ENCODE measurements at regions not wholly inside any gene's neighbourhood (a gene's known extent, or its start where the extent isn't known, plus 50 kb on each side); places are given as distances from the start of the nearest gene placed in this dataset.

- DNase-seq (ENCODE audit: low spot score): no peak
Measured at GRCh38 chr7:16933296-16934279, 51.8 kb upstream of the AGR3 start.

GRCh38 chr7:16934722-16935340 is 53.0 kb upstream of the AGR3 start:
- no peak for DNase-seq (ENCODE audit: low spot score)
- in situ Hi-C loops (cut with MboI; ENCODE audit: low pct_unique_long_range_greater_than_20kb, low sequenced_read_pairs, unreplicated experiment): no loop called here
- TF ChIP-seq, protein P1, sequence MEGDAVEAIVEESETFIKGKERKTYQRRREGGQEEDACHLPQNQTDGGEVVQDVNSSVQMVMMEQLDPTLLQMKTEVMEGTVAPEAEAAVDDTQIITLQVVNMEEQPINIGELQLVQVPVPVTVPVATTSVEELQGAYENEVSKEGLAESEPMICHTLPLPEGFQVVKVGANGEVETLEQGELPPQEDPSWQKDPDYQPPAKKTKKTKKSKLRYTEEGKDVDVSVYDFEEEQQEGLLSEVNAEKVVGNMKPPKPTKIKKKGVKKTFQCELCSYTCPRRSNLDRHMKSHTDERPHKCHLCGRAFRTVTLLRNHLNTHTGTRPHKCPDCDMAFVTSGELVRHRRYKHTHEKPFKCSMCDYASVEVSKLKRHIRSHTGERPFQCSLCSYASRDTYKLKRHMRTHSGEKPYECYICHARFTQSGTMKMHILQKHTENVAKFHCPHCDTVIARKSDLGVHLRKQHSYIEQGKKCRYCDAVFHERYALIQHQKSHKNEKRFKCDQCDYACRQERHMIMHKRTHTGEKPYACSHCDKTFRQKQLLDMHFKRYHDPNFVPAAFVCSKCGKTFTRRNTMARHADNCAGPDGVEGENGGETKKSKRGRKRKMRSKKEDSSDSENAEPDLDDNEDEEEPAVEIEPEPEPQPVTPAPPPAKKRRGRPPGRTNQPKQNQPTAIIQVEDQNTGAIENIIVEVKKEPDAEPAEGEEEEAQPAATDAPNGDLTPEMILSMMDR (IDR thresholded peaks at IDR 0.05; ENCODE audit: extremely low read depth, insufficient read depth, missing control alignments): no peak

More at GRCh38 chr7:16933296-16934279, 51.8 kb upstream of the AGR3 start:
- TF ChIP-seq, protein P1 (IDR thresholded peaks at IDR 0.05; ENCODE audit: extremely low read depth, insufficient read depth, missing control alignments): no peak
- in situ Hi-C loops (cut with MboI; ENCODE audit: low pct_unique_long_range_greater_than_20kb, low sequenced_read_pairs, unreplicated experiment): no loop called here

GRCh38 chr7:16935341-16935735 is 53.6 kb upstream of the AGR3 start:
- in situ Hi-C loops (cut with MboI; ENCODE audit: low pct_unique_long_range_greater_than_20kb, low sequenced_read_pairs, unreplicated experiment): no loop called here
- TF ChIP-seq, protein P1 (IDR thresholded peaks at IDR 0.05; ENCODE audit: extremely low read depth, insufficient read depth, missing control alignments): no peak
- DNase-seq (ENCODE audit: low spot score): no peak

GRCh38 chr7:16936626-16937422 is 55.0 kb upstream of the AGR3 start:
- TF ChIP-seq, protein P1 (IDR thresholded peaks at IDR 0.05; ENCODE audit: extremely low read depth, insufficient read depth, missing control alignments): no peak
- in situ Hi-C loops (cut with MboI; ENCODE audit: low pct_unique_long_range_greater_than_20kb, low sequenced_read_pairs, unreplicated experiment): no loop called here
- no peak for DNase-seq (ENCODE audit: low spot score)

GRCh38 chr7:16939161-16939560 is 57.4 kb upstream of the AGR3 start:
- TF ChIP-seq, protein P1 (IDR thresholded peaks at IDR 0.05; ENCODE audit: extremely low read depth, insufficient read depth, missing control alignments): no peak
- DNase-seq (ENCODE audit: low spot score): no peak
- in situ Hi-C loops (cut with MboI; ENCODE audit: low pct_unique_long_range_greater_than_20kb, low sequenced_read_pairs, unreplicated experiment): no loop called here

- TF ChIP-seq, protein P1 (IDR thresholded peaks at IDR 0.05; ENCODE audit: extremely low read depth, insufficient read depth, missing control alignments): no peak
- DNase-seq (ENCODE audit: low spot score): no peak
- in situ Hi-C loops (cut with MboI; ENCODE audit: low pct_unique_long_range_greater_than_20kb, low sequenced_read_pairs, unreplicated experiment): no loop called here
Measured at GRCh38 chr7:16940776-16941175, 59.0 kb upstream of the AGR3 start.

All from GM13977 (cell line).